Endothelial cell of umbilical vein (primary cell): ENCODE measurements at regions not wholly inside any gene's neighbourhood (a gene's known extent, or its start where the extent isn't known, plus 50 kb on each side); places are given as distances from the start of the nearest gene placed in this dataset.

Source experiments
- BruUV-seq: library from RNA; stranded (reverse); fragments of 400-500 nt; replicated peaks from 2 replicates; lab custom pipeline; 2021; lab: Mats Ljungman, UMichigan
- CTCF ChIA-PET: fragments of 300-600, 350-600 bp; sonication (Branson Sonifier 250); formaldehyde crosslinking; loops from one replicate; lab custom pipeline; 2021; ENCODE audit warnings: antibody characterized with exemption, inconsistent platforms; lab: Charles Lee
- POLR2A ChIA-PET: fragments of 300-600, 350-600 bp; sonication (Branson Sonifier 250); formaldehyde crosslinking; loops from one replicate; lab custom pipeline; 2021; ENCODE audit warnings: antibody characterized with exemption, inconsistent platforms; lab: Charles Lee
- DNase-seq: peaks from one replicate; pipeline ENCODE4 v3.0.0-alpha.2; 2011; ENCODE audit warnings: low read depth, low spot score
- FAIRE-seq: peaks from 2 replicates; lab custom pipeline; 2011; peaks lifted over from hg19 to GRCh38; lab: Jason Lieb, UNC
- H2AFZ ChIP-seq: 2 replicates; pipeline ENCODE4 v1.6.0; 2012; ENCODE audit warnings: low read depth, low read length, control low read depth, inconsistent platforms
- H3K27ac ChIP-seq: 2 replicates; pipeline ENCODE4 v1.5.1; 2011; ENCODE audit warnings: low read depth, mild to moderate bottlenecking, control low read depth, low read length, moderate library complexity; ENCODE audit not compliant: insufficient read depth
- H3K27me3 ChIP-seq, 2 experiments: 2 replicates each; pipeline versions ENCODE4 v1.6.0 to v1.6.1; 2011; ENCODE audit warnings: low read length in 2 of 2, mixed read lengths in 1 of 2; ENCODE audit not compliant: control insufficient read depth in 2 of 2, insufficient read depth in 2 of 2
- H3K36me3 ChIP-seq, 2 experiments: 2 replicates in 1 of 2; 3 replicates in 1 of 2; pipeline ENCODE4 v1.5.1; 2011; ENCODE audit warnings: low read length in 2 of 2, mild to moderate bottlenecking in 1 of 2, moderate library complexity in 1 of 2; ENCODE audit not compliant: control insufficient read depth in 2 of 2, insufficient read depth in 2 of 2; ENCODE audit errors: extremely low read depth in 1 of 2
- H3K4me1 ChIP-seq: 3 replicates; pipeline ENCODE4 v1.5.1; 2011; ENCODE audit warnings: mild to moderate bottlenecking, low read length; ENCODE audit not compliant: control insufficient read depth, insufficient read depth; ENCODE audit errors: extremely low read depth
- H3K4me2 ChIP-seq: 2 replicates; pipeline ENCODE4 v1.6.1; 2011; ENCODE audit warnings: low read length, control low read depth, mixed read lengths; ENCODE audit not compliant: insufficient read depth
- H3K4me3 ChIP-seq, 3 experiments: fragments of 200-600 bp in 1 of 3; sonication (generic), shearing (Covaris generic) in 1 of 3; replicated peaks in 1 of 3; 2 replicates each; pipeline ENCODE4 v1.5.1; 2011 to 2016; ENCODE audit warnings: control low read depth in 3 of 3, low read length in 3 of 3, mild to moderate bottlenecking in 2 of 3, inconsistent platforms in 1 of 3, low read depth in 1 of 3, moderate library complexity in 1 of 3; ENCODE audit not compliant: insufficient read depth in 1 of 3
- H3K79me2 ChIP-seq: 2 replicates; pipeline ENCODE4 v1.6.0; 2012; ENCODE audit warnings: low read length, inconsistent platforms; ENCODE audit not compliant: control insufficient read depth, insufficient read depth
- H3K9ac ChIP-seq: replicated peaks from 2 replicates; pipeline ENCODE3; 2011; ENCODE audit warnings: low read length, control low read depth; ENCODE audit not compliant: insufficient read depth; ENCODE audit errors: extremely low read depth
- H3K9me1 ChIP-seq: replicated peaks from 3 replicates; pipeline ENCODE4 v1.6.0; 2011; ENCODE audit warnings: mild to moderate bottlenecking, low read length; ENCODE audit not compliant: control insufficient read depth, insufficient read depth; ENCODE audit errors: extremely low read depth
- H3K9me3 ChIP-seq: replicated peaks from 2 replicates; pipeline ENCODE4 v1.5.1; 2012; ENCODE audit warnings: low read length, inconsistent platforms; ENCODE audit not compliant: control insufficient read depth, insufficient read depth
- H4K20me1 ChIP-seq: replicated peaks from 2 replicates; pipeline ENCODE3; 2011; ENCODE audit warnings: mild to moderate bottlenecking, low read length; ENCODE audit not compliant: control insufficient read depth, insufficient read depth; ENCODE audit errors: extremely low read depth
- CTCF ChIP-seq, 2 donors: IDR thresholded peaks; 1 replicate in 1 of 2; 2 replicates in 1 of 2; pipeline ENCODE4 v1.5.1; 2011; ENCODE audit warnings: low read length in 2 of 2, mild to moderate bottlenecking in 2 of 2, moderate library complexity in 2 of 2, control low read depth in 1 of 2, inconsistent platforms in 1 of 2, low read depth in 1 of 2; ENCODE audit not compliant: insufficient read depth in 1 of 2; ENCODE audit errors: extremely low read depth in 1 of 2
- EZH2 ChIP-seq: IDR thresholded peaks from 2 replicates; pipeline ENCODE4 v1.6.1; 2012; ENCODE audit warnings: borderline replicate concordance, low read depth, mild to moderate bottlenecking, moderate library complexity, low read length, inconsistent platforms; ENCODE audit not compliant: severe bottlenecking
- FOS ChIP-seq: IDR thresholded peaks from 2 replicates; pipeline ENCODE4 v1.6.1; 2011; ENCODE audit warnings: mild to moderate bottlenecking, low read length, moderate library complexity, borderline replicate concordance; ENCODE audit not compliant: insufficient read depth
- GATA2 ChIP-seq: IDR thresholded peaks from 2 replicates; pipeline ENCODE4 v1.7.0; 2011; ENCODE audit warnings: low read depth, mild to moderate bottlenecking, moderate library complexity, mixed read lengths, low read length; ENCODE audit not compliant: insufficient read length, insufficient read depth
- JUN ChIP-seq: IDR thresholded peaks from 2 replicates; pipeline ENCODE4 v1.6.1; 2011; ENCODE audit warnings: borderline replicate concordance, low read depth; ENCODE audit not compliant: insufficient read length, insufficient read depth
- MYC ChIP-seq: IDR thresholded peaks from one replicate; pipeline ENCODE4 v1.6.1; 2011; ENCODE audit warnings: mild to moderate bottlenecking, low read depth, low read length
- POLR2A ChIP-seq: IDR thresholded peaks from 2 replicates; pipeline ENCODE4 v1.6.1; 2012; ENCODE audit warnings: low read depth, mild to moderate bottlenecking, control low read depth, low read length
- POLR2AphosphoS5 ChIP-seq: IDR thresholded peaks from 2 replicates; pipeline ENCODE4 v1.6.1; 2012; ENCODE audit warnings: low read depth, mild to moderate bottlenecking, control low read depth, low read length, moderate library complexity; ENCODE audit not compliant: insufficient read depth
- dilution Hi-C: fragments of 300-500 bp; cut with MboI; formaldehyde crosslinking; loops from one replicate; pipeline ENCODE4 v1.15.0; 2019; ENCODE audit warnings: low sequenced_read_pairs; ENCODE audit not compliant: extremely low pct_ligation_motif_present
- intact Hi-C: fragments of 100-400 bp; cut with micrococcal nuclease; formaldehyde crosslinking; loops from one replicate; pipeline ENCODE4 v1.10.0; 2022
- TF ChIP-seq, protein P1 (sequence below): IDR thresholded peaks from 2 replicates; pipeline ENCODE4 v1.6.1; 2011; ENCODE audit not compliant: insufficient read depth, insufficient read length

GRCh38 chr6:147048930-147049329, 155.3 kb upstream of the STXBP5 start:
- Histone ChIP-seq H3K27ac (no peak overlapping the region), H3K4me1 (no peaks in the 10 kb centered on the region), H3K27me3 (no peaks in the 10 kb centered on the region), H3K9me1 (no peaks in the 10 kb centered on the region), H3K36me3 (no peaks in the 10 kb centered on the region), H3K4me3 (no peak overlapping the region), H3K9me3 (no peaks in the 10 kb centered on the region), H3K9ac (no peak overlapping the region), H3K4me2 (no peak overlapping the region), H4K20me1 (no peaks in the 10 kb centered on the region), H3K79me2 (no peaks in the 10 kb centered on the region), H2AFZ (no peak overlapping the region)
- ChIA-PET POLR2A (no interaction called here), CTCF (no interaction called here)
- intact Hi-C loops (no loop called here), dilution Hi-C loops (no loop called here)
- TF ChIP-seq GATA2 (no peak), MYC (no peak), POLR2AphosphoS5 (no peak), POLR2A (no peak), JUN (no peak), EZH2 (no peak), FOS (no peak), CTCF (IDR thresholded peaks at IDR 0.05; ENCODE audit: extremely low read depth in 1 of 2, insufficient read depth in 1 of 2, low read depth in 1 of 2, low read length in 2 of 2) (no peak)
- TF ChIP-seq, protein P1, sequence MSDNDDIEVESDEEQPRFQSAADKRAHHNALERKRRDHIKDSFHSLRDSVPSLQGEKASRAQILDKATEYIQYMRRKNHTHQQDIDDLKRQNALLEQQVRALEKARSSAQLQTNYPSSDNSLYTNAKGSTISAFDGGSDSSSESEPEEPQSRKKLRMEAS = no peak
- no TSS peak for BruUV-seq
- DNase-seq (no peak), FAIRE-seq (no peak)
